Heart left ventricle (tissue), 16 donors: ENCODE measurements at regions not wholly inside any gene's neighbourhood (a gene's known extent, or its start where the extent isn't known, plus 50 kb on each side); places are given as distances from the start of the nearest gene placed in this dataset.

ENCODE experiments used
- ATAC-seq, 4 donors: fragments of 200-7000 bp; cut with Tn5 transposase; one replicate each; pipeline ENCODE4 v1.9.1; 2020 to 2022; ENCODE audit warnings: moderate library complexity in 4 of 4, mild to moderate bottlenecking in 3 of 4, moderate number of reproducible peaks in 1 of 4
- DNase-seq, 5 donors: peaks; one replicate each; pipeline ENCODE4 v3.0.0-alpha.2; 2020
- H3K27ac ChIP-seq, 12 donors: fragments of 200-600 bp; sonication (generic) in 4 of 12; one replicate each; pipeline versions ENCODE4 v1.5.0 to v1.8.0; 2016 to 2022; ENCODE audit warnings: mild to moderate bottlenecking in 2 of 12
- H3K27me3 ChIP-seq, 9 donors: fragments of 200-600 bp; sonication (generic) in 2 of 9; one replicate each; pipeline versions ENCODE4 v1.5.1 to v1.8.0; 2016 to 2022; ENCODE audit warnings: mild to moderate bottlenecking in 3 of 9
- H3K36me3 ChIP-seq, 9 donors: fragments of 200-600 bp; sonication (generic) in 2 of 9; one replicate each; pipeline versions ENCODE4 v1.5.0 to v1.8.0; 2018 to 2022; ENCODE audit warnings: mild to moderate bottlenecking in 2 of 9
- H3K4me1 ChIP-seq, 12 donors: fragments of 200-600 bp; sonication (generic) in 4 of 12; one replicate each; pipeline versions ENCODE4 v1.5.0 to v1.8.0; 2016 to 2022; ENCODE audit warnings: mild to moderate bottlenecking in 3 of 12
- H3K4me3 ChIP-seq, 12 donors: fragments of 200-600 bp; sonication (generic) in 4 of 12; one replicate each; pipeline versions ENCODE4 v1.5.0 to v1.8.0; 2017 to 2022; ENCODE audit warnings: mild to moderate bottlenecking in 9 of 12, moderate library complexity in 4 of 12
- H3K9me3 ChIP-seq, 12 donors: fragments of 200-600 bp; sonication (generic) in 4 of 12; one replicate each; pipeline versions ENCODE4 v1.5.0 to v1.8.0; 2016 to 2022; ENCODE audit warnings: mild to moderate bottlenecking in 1 of 12
- CTCF ChIP-seq, 12 donors: fragments of 200-600 bp; sonication (generic) in 4 of 12; IDR thresholded peaks; one replicate each; pipeline versions ENCODE4 v1.5.0 to v1.8.0; 2018 to 2022; ENCODE audit warnings: antibody characterized with exemption in 12 of 12, mild to moderate bottlenecking in 5 of 12
- POLR2A ChIP-seq, 2 donors: fragments of 450-650 bp; IDR thresholded peaks; one replicate each; pipeline ENCODE4 v1.6.1; 2017; ENCODE audit warnings: antibody characterized with exemption in 2 of 2, mild to moderate bottlenecking in 2 of 2, moderate library complexity in 2 of 2
- WGBS, 4 donors: extraction: QIAGEN DNeasy Blood & Tissue Kit in 2 of 4; methylation state at CpG; one replicate each; pipeline versions ENCODE4 v1.1.5 to v1.1.7; 2013 to 2018; 5-methylcytosine and 5-hydroxymethylcytosine counted together
- intact Hi-C, 10 donors: fragments of 100-400 bp; cut with DNase I; formaldehyde crosslinking; loops; one replicate each; pipeline versions ENCODE4 v1.11.1 to v1.14.2; 2022
- donor health status: ischemic (EF 13 %, LVEDD 7.1; RV severe dilation, severe dysfunction).
- donor health status: healthy with polysubstance abuse.
- donor health status: DM: no; HTN: yes; CAD: no.
- donor health status: DM: no; HTN: no; CAD: no.
- donor health status: ischemic (EF 25% LVEDD 6.9; RV normal size, moderate dysfunction).
- donor health status: ischemic (EF 25% LVEDD 5.7; RV mildly dilated, moderate dysfunction).
- donor health status: healthy.
- donor health status: DM: yes; HTN: yes; CAD: no.
- donor health status: ischemic (EF 35%, LVEDD 5.7; RV mildly dilated, moderate dysfunction).
- donor health status: nonischemic (EF 11% LVEDD 7.7; RV severe dilation, severe dysfunction).
- donor health status: DM: yes; HTN: yes; CAD: no.
- donor health status: PGD.
- donor health status: ischemic (EF 29% LVEDD 5.4; RV normal size, mild dysfunction).
- donor health status: nonischemic (EF 23%, LVEDD 6.1; RV moderate dilation, normal function).

GRCh38 chr4:23058165-23058776 lies 365.5 kb downstream of the GBA3 start:
- TF ChIP-seq POLR2A (IDR thresholded peaks at IDR 0.05), result no peak
- TF ChIP-seq CTCF (IDR thresholded peaks at IDR 0.05), result no peak
- intact Hi-C loops, result no loop called here
- H3K36me3 ChIP-seq, result no peaks in the 10 kb centered on the region

GRCh38 chr4:23041501-23041900 lies 348.8 kb downstream of the GBA3 start:
- H3K36me3 ChIP-seq, result no peaks in the 10 kb centered on the region
- H3K4me1 ChIP-seq, result no peaks in the 10 kb centered on the region
- no peak overlapping the region for H3K27ac ChIP-seq
- intact Hi-C loops, result no loop called here
- TF ChIP-seq CTCF (IDR thresholded peaks at IDR 0.05), result no peak
- TF ChIP-seq POLR2A (IDR thresholded peaks at IDR 0.05), result no peak
- DNase-seq (no peak), ATAC-seq (no peak)
- no peaks in the 10 kb centered on the region for H3K9me3 ChIP-seq
- H3K4me3 ChIP-seq, result no peak overlapping the region
- H3K27me3 ChIP-seq, result no peaks in the 10 kb centered on the region

More at GRCh38 chr4:23058165-23058776, 365.5 kb downstream of the GBA3 start:
- H3K27me3 ChIP-seq, result no peaks in the 10 kb centered on the region
- H3K27ac ChIP-seq, result no peak overlapping the region
- DNase-seq (no peak), ATAC-seq (no peak)
- H3K9me3 ChIP-seq, result no peaks in the 10 kb centered on the region
- H3K4me1 ChIP-seq, result no peaks in the 10 kb centered on the region
- no peak overlapping the region for H3K4me3 ChIP-seq

GRCh38 chr4:23040539-23040938 lies 347.8 kb downstream of the GBA3 start:
- WGBS, 4 donors, result 83 to 91% (median 86%) methylated on average over 1 of the region's 1 CpG
- intact Hi-C loops, result no loop called here
- no peaks in the 10 kb centered on the region for H3K9me3 ChIP-seq
- no peak overlapping the region for H3K4me3 ChIP-seq
- ATAC-seq (no peak), DNase-seq (no peak)
- H3K27me3 ChIP-seq, result no peaks in the 10 kb centered on the region
- no peaks in the 10 kb centered on the region for H3K4me1 ChIP-seq
- no peaks in the 10 kb centered on the region for H3K36me3 ChIP-seq
- H3K27ac ChIP-seq, result no peak overlapping the region
- no peak for TF ChIP-seq CTCF (IDR thresholded peaks at IDR 0.05)
- no peak for TF ChIP-seq POLR2A (IDR thresholded peaks at IDR 0.05)

GRCh38 chr4:23039818-23040217 lies 347.1 kb downstream of the GBA3 start:
- H3K4me3 ChIP-seq, result no peak overlapping the region
- ATAC-seq, result no peak
- 82 to 88% (median 84%) methylated on average over 1 of the region's 1 CpG for WGBS, 4 donors
- H3K27ac ChIP-seq, result no peak overlapping the region
- H3K36me3 ChIP-seq, result no peaks in the 10 kb centered on the region
- no peaks in the 10 kb centered on the region for H3K4me1 ChIP-seq
- no peaks in the 10 kb centered on the region for H3K27me3 ChIP-seq
- intact Hi-C loops, result no loop called here
- DNase-seq, result no peak
- no peaks in the 10 kb centered on the region for H3K9me3 ChIP-seq
- TF ChIP-seq CTCF (IDR thresholded peaks at IDR 0.05) (no peak), POLR2A (IDR thresholded peaks at IDR 0.05) (no peak)
